Epithelial cell of esophagus (primary cell): ENCODE measurements at regions not wholly inside any gene's neighbourhood (a gene's known extent, or its start where the extent isn't known, plus 50 kb on each side); places are given as distances from the start of the nearest gene placed in this dataset.
A peak's percentile ranks its signal among the peaks of the same experiment; 100 is the strongest.

Experiments
- DNase-seq: peaks from one replicate; pipeline ENCODE4 v3.0.0; 2010; ENCODE audit warnings: low read depth
- H3K4me3 ChIP-seq: 2 replicates; pipeline ENCODE4 v1.5.1; 2011; ENCODE audit warnings: mild to moderate bottlenecking, low read length, control low read depth
- CTCF ChIP-seq: IDR thresholded peaks from 2 replicates; pipeline ENCODE4 v1.5.1; 2011; ENCODE audit warnings: low read depth, mild to moderate bottlenecking, low read length, control low read depth, inconsistent platforms; ENCODE audit not compliant: insufficient read depth; ENCODE audit errors: missing control alignments

GRCh38 chr1:234778221-234779159 lies 168.5 kb upstream of the IRF2BP2 start:
- no peak overlapping the region for H3K4me3 ChIP-seq
- no peak for TF ChIP-seq CTCF
- DNase-seq: peak; percentile 8

- DNase-seq: peak; percentile 11
- no peak for TF ChIP-seq CTCF
- no peak overlapping the region for H3K4me3 ChIP-seq
Observed at GRCh38 chr1:234777856-234778220, 167.9 kb upstream of the IRF2BP2 start.

- DNase-seq: peak; percentile 14
- no peak overlapping the region for H3K4me3 ChIP-seq
- TF ChIP-seq CTCF: no peak
Observed at GRCh38 chr1:234776876-234777855, 167.2 kb upstream of the IRF2BP2 start.

GRCh38 chr1:234776256-234776875 lies 166.4 kb upstream of the IRF2BP2 start:
- no peak for DNase-seq
- H3K4me3 ChIP-seq: no peak overlapping the region
- no peak for TF ChIP-seq CTCF

- peak; percentile 7 for DNase-seq
- no peak overlapping the region for H3K4me3 ChIP-seq
- no peak for TF ChIP-seq CTCF
Observed at GRCh38 chr1:234775477-234776246, 165.7 kb upstream of the IRF2BP2 start.

GRCh38 chr1:234774971-234775370 lies 165.0 kb upstream of the IRF2BP2 start:
- DNase-seq: no peak
- TF ChIP-seq CTCF: no peak
- no peak overlapping the region for H3K4me3 ChIP-seq
